ENCODE measurements at regions not wholly inside any gene's neighbourhood (a gene's known extent, or its start where the extent isn't known, plus 50 kb on each side); places are given as distances from the start of the nearest gene placed in this dataset.

DNA sequence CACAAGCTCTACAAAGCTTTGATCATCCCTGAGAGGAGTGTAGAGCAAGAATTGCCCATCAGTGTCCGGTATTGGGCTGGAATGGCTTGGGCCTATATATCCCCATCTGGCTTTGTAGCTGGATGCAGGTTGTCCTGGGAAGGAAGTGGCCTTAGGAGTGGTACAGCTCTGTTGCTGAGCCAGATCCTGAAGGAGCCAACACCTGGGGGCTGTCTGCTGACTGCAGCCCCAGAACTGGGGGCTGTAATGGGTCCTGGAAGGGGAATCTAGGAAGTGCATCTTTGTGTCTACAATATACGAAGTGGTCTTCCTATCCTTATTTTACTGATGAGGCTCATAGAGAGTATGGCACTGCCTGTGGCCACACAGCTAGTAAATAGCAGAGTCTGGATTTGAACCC lies 145.9 kb downstream of the CDC5L start:
- DNase-seq, result no peak

DNA sequence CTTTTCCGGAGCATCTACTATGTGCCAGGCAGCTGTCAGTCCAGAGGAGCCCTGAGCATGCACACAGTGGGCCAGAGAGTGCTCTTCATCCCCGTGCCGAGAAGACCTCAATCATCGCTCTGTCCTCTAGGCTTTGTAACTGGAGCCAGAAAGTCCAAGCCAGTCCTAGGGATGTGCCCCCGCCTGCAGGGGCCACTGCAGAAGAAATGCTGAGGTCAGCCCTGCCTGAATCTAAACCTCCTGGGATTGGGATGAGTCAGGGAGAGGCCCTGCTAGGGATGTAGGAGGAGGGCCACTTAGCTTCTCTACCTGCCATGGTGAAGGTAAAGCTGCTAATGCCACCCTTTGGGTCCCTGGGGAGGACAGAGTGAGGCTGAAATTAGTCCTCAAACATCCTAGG lies 146.8 kb downstream of the CDC5L start:
- no peak for DNase-seq

DNA sequence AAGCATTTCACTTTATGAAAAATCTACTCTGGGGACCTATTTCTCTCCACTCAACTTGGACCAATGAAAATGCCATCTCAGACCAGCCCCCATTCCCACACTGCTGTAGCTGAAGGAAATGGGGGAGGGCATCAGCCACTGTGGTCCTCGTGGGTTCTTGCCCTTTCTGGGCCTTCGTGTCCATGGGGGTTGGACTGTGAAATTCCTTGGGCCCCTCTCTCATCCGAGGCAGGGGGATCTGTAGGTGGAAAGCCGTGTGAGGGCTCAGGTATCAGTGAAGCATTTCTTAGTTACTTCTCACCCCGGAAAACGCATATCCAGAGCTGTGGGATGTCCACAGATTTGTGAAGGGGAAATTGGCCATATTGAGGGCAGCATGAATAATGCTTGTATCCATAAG lies 147.9 kb downstream of the CDC5L start:
- DNase-seq, result no peak

DNA sequence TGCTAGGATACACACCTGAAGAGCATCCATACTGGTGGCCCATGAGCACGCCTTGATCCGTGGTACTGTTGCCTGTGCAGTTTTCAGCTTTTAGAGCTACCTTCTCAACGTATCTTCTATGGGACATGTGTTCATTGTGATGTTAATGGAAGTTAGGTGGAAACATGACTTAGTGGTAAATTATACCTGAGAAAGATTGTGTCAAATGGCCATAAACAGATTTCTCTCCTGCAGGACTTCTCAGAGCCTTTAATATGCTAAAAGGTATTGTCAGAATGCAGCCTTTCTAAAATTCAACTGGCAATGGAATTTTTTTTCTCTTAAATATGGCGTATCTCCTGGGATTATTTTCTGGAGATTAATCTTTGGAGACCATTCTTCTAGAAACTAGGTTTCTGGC lies 148.5 kb downstream of the CDC5L start:
- DNase-seq, result no peak

DNA sequence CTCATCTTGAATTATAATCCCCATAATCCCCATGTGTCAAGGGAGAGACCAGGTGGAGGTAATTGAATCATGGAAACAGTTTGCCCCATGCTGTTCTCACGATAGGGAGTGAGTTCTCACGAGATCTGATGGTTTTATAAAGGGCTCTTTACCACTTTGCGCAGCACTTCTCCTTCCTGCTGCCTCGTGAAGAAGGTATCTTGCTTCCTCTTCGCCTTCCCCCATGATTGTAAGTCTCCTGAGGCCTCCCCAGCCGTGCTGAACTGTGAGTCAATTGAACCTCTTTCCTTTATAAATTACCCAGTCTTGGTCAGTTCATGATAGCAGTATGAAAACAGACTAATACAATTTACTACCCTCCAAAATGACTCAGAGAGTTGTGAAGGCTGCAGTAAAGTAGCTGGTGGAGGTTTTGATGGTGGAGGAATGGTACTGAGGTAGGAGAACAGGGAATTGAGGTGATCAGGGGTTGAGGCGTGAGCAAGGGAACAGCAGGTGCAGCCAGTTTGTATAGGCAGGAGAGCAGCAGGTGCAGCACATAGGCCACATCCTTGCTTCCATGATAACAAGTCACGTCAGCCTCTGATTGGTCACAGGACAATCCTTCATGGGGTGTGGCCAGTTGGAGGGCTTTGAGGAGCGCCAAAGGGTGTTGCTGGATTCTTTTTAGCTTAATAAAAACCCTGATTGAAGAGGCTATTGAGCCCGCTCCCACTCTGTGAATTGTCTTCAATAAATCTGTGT lies 150.0 kb downstream of the CDC5L start:
- no peak for DNase-seq

DNA sequence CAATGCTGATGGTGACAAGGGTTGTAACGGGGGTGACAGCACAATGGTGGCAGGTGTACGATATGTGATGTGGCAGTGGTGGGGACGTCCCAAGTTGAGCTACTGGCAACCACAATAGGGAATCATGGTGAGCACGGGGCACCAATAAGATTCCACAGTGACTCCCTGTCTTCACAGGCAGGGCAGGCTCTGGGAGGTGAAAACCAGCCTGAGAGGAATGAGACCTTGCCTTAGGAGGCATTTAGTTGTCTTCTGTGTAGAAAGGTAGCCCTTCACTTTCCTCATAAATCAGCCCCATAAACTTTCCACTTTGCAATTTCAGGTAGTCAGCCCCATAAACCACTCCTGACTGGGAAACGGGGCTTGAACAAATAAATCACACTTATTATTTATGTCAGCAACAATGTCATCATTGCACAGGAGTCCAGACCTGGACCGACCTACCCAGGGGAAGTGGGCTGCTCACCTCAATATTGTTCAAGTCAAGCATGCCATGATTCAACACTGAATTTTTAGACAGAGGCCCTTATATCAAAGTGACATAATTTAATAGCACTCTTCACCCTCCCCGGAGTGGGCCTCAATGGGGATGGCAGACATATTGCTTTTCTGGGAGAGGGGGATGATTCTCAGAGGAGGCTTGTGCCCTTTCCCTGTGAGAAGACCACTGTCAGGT lies 150.8 kb downstream of the CDC5L start:
- DNase-seq, result no peak

DNA sequence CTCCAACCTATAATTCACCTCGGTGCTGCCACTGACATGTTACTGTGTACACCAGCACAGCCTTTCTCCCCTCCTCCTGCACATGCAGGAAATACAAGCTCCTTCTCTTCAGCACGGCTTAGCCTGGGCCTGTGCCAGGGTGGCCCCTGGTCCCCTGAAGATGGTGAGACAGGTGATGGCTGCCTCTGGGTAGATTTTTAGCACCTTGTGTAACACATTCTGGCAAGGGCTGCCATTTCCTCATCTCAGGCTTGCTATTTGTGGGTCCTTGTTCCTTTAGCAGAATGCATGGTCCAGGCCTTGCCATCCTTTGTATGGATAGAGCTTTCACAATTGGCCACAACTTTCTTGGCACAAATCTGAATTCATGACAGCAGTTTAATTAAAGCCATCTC lies 151.3 kb downstream of the CDC5L start:
- DNase-seq, result no peak

DNA sequence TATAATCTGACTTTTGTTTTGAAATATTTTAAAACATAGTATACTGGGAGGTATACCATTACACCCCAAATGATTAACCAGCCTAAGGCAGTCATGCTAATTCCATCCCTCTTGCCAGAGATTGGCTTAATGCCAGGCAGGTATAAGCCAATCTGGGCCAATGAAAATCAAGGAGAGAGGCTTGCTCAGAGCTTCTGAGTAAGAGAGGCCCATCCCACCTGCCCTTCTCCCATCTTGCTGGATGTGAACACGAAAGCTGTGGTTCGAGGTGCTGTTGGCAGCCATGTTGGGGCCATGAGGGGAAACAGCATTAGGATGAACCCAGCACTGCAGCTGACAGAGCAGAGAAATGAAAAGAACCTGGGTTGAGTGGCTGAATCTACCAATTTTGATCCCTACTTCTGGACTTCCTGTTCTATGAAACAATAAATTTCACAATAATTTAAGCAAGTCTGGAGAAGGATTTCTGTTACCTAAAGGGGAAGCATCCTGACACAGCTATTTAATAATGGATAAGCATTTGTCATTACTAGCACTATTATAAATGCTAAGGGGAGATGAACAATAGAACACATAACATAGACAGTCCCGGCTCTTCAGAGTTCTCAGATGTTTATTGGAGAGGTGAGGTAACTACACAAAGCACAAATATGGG lies 152.3 kb downstream of the CDC5L start:
- DNase-seq, result no peak

DNA sequence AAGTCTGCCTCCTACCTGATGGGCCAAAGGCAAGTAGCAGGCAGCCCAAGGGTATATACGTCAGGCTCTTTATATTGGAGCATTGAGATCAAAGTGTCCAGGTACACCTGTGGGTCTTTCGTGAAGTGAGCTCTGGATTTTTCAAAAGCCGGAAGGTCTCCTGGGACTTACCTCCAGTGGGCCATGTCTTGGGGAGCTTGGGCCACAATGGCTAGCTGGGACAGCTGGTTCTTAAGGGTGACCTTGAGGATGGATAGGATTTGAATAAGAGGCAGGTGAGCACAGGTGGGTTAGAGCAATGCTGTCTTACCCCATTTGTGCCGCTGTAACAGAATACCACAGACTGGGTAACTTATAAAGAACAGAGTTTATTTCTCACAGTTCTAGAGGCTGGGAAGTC lies 153.4 kb downstream of the CDC5L start:
- no peak for DNase-seq

DNA sequence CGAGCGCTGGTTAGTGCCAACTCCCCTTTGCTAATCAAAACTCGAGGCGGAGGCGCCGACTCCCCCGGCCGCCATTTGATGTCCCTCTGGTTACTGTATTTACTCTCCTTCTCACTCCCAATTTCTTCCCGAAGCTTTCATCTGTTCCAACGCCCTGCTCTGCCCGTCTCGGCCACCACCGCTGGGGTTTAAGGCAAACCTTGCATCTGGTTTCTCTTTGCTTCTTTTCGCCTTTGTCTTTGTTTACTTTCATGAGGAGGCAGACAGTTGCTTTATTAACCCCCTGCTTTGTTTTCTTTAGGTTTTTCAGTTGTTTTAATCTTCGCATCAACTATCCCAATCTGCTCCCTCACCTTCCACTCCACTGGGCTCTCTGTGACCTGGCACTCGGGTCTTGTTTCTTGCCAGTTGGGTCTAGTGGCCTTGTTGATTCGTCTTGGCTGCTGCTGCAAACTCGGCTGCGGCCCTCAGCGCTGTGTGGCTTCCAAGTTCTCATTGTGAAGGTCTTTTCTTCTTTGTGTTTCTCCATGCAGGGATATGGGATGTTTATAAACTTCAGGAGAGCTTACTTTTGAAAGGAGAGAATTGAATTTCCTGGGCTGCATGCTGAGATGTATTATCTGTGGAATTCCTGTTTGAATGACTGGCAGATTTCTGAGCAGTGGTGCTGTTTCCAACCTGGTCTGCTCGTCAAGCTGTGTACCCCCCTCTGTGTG lies 155.1 kb downstream of the CDC5L start:
- no peak for DNase-seq

DNA sequence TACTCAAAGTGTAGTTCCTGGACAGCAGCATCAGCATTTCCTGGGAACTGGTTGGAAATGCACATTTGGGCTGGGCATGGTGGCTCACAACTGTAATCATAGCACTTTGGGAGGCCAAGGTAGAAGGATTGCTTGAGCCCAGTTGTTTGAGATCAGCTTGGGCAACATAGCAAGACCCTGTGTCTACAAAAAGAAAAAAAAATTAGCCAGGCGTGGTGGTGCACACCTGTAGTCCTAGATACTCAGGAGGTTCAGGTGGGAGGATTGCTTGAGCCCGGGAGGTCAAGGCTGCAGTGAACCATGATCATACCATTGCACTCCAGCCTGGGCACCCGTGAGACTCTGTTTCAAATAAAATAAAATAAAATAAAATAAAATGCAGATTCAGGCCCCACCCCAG lies 156.2 kb downstream of the CDC5L start:
- no peak for DNase-seq

DNA sequence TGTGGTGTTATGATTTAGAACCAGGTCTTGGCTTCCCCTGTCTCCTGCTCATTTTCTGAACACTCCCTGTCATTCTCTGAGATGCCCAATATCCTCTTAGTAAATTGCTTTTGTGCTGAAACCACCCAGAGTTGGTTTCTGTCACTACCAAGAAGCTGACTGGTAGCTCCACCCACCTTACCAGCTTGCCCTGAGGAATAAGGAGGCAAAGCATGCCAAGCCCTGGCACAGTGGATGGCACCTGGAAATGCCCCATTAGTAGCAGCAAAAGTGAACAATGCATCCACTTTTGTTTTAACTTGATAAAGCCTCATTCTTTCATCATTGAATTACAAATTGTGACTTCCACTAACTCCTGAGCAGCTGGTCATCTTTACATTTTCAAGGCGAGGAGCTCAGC lies 157.7 kb downstream of the CDC5L start:
- no peak for DNase-seq

DNA sequence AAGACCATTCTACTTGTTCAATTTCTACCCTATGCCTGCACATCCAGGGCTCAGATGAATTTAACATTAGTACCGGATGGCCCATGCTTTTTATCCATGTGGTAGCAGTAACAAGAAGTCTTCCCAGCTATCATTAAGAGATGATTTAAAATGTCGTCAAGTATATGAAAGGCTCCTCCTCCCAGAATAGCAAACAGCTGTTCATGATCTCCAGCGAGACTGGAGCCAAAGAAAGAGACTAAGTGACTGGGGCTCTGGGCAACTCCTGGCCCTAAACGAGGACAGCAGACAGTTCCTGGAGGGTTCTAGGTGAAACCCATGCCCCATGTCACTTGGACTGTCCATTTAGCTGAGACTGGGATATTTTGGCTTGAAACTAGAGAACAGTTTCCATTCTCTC lies 160.8 kb downstream of the CDC5L start:
- DNase-seq, result no peak

DNA sequence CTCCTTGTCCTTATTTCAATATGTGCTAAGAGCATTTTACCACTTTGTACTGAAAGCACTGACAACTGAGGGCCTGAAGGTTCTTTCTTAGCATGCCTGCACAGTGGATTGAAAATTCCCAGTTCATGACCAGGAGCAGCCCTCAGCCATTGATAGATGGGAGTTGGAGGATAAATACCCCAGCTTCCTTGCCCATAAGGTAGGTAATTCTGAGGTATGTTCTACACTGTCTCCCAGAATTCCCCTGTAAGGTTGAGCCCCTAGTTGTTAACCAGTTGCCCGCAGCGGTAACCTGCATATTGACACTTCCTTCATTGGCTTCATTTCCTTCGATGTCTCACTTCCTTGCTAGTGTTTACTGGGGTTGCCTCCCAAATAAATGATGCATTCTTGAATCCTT lies 162.0 kb downstream of the CDC5L start:
- no peak for DNase-seq

DNA sequence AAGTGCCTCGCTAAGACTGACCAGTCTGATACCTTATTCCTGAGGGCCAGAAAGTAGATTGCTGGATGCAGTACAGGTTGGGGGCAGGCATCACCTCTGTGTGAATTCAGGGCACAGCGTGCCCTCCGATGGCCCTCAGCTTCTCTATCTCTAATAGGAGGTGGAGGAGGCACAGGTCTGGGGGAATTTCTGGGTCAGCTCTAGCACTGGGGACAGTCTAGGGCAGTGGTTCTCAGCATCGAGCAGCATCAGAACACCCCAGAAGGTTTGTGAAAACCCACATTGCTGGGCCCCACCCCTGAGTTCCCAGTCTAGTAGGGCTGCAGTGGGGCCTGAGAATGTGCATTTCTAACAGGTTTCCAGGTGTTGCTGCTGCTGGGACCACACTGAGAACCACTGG lies 166.7 kb downstream of the CDC5L start:
- no peak for DNase-seq

DNA sequence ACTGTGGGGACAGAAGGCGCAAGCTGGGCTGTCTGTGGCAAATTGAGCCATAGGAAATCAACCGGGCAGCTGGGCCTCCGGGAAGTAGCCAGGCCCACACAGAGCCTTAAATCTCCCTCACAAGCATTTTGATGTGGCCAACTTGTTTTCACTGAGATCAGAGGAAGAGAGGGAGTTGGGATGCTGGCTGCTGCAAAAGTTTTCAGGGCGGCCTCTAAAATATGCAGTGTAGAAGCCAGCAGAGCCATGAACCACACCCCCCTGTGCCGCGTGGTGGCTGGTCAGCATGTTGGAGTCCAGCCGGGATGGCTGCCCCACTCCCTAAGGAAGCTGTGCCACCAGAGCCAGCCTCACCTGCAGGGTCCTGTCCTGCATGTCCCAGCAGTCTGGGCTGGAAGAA lies 167.4 kb downstream of the CDC5L start:
- DNase-seq, result no peak

DNA sequence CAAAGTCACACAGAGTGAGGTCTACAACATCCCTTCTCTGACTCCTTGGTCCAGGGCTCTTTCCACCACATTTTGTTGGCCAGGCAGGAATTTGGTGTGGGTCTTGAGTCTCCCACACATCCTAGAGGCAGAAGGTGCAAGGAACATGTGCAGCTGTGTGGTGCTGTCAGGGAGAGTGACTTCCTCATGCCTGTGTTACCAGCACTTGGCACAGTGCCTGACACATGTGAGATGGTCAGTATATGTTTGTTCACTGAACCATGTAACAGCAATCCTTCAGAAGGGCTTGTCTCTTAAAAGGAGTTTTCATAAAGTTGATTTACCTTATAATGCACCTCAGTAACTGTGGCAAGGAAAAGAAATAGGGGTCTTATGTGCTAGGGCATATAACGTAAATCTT lies 168.5 kb downstream of the CDC5L start:
- no peak for DNase-seq

DNA sequence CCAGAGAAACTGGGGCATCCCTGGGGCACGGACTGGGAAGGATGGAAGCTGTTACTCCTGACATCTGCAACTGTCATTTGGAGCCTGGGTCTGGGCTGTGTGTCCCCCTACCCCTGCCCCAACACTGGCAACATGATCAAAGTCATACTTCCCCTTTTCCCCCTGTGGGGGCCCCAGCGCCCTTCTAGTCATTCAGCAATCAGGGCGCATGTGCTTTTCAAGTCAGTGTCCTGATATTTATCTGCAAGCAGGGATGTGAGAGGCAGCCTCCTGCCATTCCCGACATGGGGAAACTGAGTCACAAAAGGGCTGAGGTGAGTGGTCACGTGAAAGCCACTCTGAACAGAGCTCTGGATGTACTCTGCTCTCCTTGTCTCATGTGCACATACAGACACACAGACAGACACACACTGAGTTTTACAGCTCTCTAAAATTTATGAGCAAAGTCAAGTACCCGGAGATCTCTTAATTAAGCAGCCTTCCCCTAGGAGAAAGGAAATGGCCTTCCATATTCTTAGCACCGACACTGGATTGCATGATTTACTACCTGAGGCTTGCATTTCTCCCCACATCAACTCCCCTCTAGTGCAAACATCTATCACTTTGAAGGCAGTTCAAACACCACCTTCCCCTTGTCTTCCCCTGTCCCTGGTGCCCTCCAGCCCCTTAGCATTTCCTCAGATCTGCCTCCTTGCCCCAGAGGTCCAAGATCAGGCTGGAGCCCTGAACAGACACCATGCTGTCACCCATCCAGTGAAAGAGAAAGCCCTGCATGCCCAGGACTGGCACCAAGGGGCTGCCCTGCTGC lies 170.7 kb downstream of the CDC5L start:
- DNase-seq, result no peak

DNA sequence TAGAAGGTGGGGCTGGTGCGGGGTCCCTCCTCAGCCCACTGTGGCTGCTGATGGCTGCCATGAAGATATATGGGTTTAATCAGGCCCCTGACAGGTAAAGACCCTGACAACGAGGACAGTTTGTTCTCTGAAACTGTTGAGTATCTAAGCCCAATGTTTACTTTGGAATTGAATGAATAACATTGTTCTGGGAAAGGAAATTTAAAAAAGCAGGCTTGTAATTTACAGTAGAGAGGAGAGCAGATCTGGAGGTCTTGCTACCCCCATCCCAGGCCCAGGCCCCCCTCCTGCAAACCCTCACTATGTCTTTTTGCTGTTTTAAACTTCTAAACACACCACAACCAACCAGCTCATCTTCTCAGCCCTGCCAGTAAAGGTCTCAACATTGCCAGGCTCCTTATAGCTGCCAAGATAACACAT lies 171.3 kb downstream of the CDC5L start:
- no peak for DNase-seq

DNA sequence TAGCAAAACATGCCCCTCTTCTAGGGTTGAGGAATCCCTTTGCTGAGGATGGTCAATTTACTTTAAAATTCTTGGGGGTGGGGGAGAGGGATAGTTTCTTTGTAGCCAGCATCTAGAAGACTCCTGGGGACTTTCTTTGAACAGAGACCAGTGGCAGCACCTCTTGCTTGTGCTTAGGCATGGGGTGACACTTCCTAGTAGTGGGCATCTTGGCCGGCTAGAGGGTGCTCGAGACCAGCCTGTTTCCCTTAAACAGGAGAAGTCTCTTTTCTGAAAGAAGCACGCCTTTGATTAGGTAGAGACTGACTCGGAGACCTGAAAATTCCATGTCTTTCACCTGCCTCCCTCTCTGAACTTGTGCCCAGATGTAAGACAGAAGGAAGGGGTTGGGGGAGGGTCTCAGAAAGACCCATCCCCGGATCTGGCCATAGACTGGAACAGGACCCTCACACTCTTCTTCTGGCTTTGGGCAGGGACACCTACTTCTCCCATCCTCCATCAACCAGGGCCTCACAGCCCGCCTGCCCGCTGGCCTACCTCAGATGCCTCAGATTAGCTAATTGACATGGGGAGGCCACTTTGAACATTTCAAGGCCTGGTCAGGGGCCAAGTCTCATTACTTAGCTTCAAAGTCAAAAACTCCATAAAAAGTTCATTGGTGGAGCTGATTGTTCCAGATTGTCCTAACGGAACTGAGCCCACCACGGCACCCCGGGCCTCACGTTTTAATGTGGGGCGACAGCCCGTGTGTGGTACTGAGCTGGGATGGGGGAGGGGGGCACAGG lies 172.2 kb downstream of the CDC5L start:
- DNase-seq, result no peak

DNA sequence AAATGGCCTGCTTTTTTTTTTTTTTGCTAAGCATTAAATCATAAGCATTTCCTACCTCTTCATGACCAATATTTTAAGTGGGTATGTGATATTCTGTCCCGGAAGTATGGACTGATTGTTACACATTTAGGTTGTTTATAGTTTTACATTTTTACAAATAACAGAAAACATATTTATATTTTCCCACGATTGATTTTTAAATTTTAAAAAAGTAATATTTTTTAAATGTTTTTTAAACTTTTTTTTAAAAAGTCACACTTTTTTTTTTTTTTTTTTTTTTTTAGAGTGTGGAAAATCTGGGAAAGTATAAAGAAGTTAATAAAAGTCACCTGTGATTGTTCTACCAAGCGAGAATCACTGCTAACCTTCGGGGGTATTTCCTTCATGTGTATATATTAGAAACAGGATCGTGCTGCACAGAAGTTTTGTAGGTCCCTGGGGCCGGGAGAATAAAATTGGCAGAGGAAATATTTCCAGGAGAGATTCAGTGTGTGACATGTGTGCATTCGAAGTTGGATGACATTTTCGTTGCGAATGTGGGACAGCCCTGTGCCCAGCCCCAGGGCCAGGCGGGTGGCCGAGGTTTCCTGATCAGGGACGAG lies 173.1 kb downstream of the CDC5L start:
- no peak for DNase-seq
